ENCODE measurements at regions not wholly inside any gene's neighbourhood (a gene's known extent, or its start where the extent isn't known, plus 50 kb on each side); places are given as distances from the start of the nearest gene placed in this dataset.
"Not testable (repeated sequence)": the region's sequence is repeated elsewhere in the genome, so short reads cannot be mapped to it uniquely, and the experiment has no call there.

DNA sequence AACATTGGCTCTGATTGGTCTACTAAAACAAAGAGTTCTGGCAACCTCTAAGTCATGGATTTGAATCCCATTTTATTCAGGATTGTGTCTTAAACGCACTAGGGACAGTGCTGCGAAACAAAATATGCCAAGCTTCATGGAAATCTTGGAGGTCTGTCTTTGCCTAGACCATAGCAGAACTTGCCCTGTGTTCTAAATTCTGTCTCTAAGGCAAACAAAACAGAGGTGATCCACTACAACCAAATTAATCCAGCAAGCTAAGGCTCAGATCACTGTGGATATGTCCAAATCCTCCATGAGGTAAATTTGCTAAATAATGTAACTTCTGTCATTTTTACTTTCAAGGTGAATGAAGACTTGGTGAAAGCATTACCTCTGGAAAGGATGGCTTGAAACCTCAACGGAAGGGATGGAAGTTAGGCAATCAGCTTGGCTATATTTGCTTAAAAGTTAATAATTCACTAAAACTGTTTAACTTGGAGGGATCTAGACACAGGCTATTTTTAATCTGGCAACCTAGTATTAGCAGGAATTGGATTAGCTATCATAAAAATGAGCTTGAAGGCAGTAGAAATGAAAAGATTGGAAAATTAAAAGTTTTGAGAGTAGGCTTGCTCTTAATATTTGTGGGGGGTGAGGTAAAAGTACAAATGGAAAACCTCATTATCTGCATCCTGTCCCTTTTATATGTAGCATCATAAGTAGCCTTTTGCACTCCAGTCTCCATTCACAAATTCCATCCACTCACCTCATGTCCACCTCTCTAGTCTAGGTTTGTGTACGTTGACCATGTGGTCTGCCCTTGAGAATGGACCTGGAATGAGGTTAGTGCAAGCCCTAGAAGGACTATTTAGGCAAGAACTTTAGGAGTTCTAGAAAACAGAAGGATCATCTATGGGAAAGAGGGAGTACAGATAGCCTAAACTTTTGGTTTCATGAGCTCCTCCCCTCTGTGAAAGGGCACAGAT lies 176.2 kb downstream of the SMC2 start:
- peak; percentile 28 for DNase-seq (ENCODE audit: low spot score)

DNA sequence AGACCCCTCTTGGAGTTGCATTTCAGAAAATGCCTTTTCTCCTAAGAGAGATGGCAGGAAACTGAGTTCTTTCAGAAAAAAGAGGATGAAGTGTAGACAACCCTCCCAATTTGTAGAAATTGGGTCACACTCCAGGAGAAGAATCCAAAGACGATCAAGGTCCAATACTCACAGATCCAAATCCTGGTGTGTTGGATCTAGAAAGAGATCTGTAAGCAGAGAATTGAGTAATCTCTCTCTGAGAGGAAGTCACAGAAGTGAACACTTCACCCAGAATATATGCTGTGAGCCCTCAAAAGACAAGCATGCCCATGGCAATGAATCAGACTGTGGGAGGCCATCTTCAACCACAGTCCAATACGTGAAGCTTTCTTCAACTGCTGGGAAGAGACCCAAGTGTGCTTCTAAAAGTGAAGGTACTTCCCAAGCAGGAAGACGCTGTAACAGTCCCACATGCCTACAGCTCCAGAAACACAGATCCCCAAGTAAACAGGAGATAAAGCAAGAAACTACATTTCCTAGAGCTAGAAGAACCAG lies 182.7 kb downstream of the SMC2 start:
- DNase-seq (ENCODE audit: low spot score) = no peak

DNA sequence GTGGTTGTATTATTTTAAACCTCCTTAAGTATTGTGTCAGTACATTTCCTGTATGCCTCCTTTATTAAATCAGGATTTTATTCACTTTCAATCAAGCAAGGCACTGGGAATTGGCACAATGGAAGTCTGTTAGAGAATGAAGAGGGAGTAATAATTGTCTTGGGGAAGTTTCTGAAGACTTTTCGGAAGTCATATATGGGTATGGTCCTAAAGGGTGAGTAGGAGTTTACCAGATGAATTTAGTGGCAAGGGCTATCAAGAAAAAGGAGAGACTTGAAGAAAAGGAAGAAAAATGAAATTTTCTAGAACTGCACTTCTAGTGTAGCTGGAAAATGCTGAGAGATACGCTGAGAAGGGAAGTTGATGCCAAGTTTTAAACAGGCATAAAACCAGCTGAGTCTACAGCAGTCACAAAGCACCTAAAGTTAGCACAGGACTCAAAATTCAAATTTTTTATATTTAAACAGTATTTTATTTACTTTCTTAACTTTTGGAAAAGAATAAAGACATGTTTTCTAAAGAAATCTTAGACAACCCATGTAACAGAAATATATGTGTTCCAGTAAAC lies 184.9 kb downstream of the SMC2 start:
- no peak for DNase-seq (ENCODE audit: low spot score)

DNA sequence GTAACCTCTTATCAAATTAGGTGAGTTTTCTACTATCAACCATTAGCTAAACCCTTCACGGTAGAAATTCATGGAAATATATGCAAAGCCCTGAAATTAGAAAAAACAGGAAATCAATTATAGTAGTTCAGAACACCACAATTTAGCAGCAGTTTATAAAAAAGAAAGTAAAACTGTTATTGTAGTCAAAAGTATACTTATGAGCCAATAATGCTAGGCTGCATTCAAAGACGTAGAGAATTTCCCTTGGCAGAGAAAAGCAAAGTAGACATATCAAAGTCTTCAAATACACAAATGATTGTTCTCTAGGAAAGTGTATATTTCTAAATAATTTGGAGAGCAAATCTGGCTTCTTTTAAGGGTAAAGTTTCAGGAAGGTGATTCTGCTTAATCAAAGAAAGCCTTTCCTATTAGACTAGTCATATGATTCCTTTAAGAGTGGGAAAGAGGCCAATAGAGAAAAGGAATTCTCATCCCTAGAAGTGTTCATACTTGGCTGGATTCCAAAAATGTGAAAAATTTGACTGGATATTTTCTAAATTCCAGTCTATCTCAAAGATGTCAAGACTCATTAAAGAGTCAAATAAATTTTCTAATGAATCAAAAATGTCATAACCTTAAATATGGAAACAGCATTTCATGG lies 185.5 kb downstream of the SMC2 start:
- DNase-seq (ENCODE audit: low spot score) = no peak

DNA sequence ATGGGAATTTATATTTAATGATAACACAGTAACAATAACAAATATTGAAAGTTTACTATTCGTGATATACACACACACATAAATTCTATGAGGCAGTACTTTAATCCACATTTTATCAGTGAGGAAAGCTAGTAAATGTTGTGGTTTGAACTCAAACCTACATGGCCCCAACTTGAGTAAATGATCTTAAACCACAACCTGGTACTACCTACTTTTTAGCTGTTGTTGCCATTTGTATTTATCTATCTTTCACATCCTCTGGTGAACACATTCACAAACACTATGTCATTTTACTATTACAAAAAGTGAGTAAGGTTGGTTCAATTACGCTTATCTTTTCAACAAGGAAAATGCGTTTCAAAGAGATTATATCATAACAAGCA lies 186.1 kb downstream of the SMC2 start:
- DNase-seq (ENCODE audit: low spot score) = no peak

DNA sequence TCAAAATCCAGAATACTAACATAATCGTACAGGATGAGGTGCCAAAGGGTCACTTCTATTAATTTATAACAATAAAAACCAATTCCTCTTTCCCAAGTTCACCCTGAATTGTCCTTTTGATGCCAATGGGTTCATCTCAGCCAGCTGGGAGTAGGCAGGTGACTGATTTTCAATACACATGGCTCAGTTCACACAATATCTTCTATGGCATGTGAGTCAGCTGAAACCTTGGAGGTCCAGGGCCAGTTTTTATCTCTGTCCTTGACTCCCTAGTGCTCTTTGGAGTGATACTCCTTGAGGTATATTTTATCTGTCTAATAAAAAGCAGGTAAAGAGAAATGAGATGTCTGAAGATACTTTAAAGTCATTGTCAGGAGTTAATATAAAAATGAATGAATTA lies 186.6 kb downstream of the SMC2 start:
- DNase-seq (ENCODE audit: low spot score) = no peak

DNA sequence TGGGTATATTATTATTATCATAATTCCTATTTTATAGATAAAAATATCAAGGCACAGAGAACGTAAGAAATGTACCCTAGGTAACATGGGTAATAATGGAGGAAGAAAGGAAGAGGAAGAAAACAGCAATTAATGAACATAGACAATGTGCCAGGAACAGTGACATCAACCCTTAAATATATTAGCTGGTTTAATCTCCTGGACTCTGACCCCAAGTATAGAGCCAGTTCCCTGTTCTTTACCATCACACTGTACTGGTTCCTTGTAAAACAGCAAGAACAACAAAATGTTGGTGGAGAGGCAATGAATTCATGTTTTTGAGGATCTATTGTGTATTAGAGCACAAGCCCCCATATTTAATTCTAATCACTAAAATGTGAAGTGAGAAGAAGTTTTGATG lies 192.1 kb downstream of the SMC2 start:
- DNase-seq (ENCODE audit: low spot score) = no peak

DNA sequence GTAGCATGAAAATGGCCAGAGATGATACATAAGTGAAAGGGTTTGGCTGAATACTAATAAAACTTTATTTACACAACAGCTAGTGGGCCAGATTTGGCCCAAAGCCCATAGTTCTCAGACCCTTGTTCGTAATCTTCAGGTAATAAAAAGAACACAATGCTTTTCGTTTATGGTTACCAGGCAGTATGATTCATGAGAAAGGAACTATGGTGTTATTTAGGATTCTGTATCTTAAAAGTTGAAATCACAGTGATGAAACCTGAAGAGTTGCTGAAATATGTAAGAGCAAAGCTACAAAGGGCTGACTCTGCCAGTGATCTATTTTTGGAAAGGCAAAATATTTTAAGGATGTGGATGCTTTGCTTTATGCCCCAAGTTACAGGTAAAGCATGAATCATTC lies 192.7 kb downstream of the SMC2 start:
- no peak for DNase-seq (ENCODE audit: low spot score)

DNA sequence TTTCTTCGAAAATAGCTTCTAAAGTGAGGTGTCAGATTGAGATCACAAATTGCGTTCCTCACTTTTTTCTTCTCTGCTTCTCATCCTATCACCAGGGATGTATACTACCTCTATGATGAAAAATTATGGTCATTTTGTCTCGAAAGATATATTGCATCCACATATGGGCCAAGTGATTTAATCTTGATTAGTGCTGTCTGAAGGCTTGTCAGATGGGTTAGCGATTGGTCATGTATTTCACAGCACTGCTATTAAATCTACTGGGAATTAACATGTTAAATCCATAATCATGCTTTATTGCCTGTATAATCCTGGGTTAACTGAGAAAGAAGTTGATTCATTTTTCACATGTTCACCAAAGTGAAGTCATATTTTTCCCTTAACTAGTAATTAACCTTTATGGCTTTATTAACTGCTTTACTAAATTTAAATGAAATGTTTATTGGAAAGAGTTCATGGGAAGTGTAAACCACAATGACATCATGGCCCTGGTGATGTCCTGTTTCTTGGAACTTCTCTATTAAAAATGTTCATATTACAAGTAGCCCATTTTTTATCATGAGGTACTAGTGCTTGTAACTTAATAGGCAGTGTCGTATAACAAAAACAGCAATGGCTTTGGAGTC lies 193.3 kb downstream of the SMC2 start:
- no peak for DNase-seq (ENCODE audit: low spot score)

DNA sequence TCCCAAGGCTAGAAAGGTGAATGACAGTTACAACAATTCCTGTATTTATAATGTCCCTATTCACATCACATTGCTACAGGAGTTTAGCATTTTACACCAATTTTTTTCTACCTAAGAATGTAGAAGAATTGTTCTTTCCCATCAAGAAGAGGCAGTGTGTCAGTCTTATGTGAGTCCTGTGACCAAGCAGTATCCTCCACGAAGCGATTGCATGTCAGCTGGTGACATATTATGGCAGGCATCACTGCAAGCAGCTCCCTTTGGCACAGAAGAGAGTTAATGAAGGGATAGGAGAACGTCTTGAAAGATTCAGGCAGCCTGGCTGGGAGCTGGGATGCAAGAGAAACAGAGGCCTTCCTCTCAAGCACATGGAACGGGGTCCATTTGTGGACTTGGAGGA lies 199.8 kb downstream of the SMC2 start:
- no peak for DNase-seq (ENCODE audit: low spot score)

DNA sequence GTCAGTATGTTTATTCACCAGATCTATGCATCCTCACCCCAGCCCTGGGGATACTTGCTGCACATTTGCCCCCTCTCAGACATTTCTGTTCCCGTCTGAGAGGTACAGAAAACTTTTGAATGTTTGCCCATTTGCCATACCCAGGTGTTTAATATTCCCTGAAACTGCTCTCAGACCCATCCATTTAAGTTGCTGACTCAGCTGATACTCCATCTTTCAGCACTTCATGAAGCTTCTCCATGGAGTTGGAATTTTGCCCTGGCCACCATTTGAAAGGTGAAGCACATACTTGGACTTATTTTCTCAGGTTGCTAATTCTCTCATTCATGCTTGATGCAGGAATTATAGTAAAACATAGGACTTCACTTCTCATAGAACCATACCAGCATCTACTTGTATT lies 203.9 kb upstream of the OR13F1 start:
- no peak for DNase-seq (ENCODE audit: low spot score)

DNA sequence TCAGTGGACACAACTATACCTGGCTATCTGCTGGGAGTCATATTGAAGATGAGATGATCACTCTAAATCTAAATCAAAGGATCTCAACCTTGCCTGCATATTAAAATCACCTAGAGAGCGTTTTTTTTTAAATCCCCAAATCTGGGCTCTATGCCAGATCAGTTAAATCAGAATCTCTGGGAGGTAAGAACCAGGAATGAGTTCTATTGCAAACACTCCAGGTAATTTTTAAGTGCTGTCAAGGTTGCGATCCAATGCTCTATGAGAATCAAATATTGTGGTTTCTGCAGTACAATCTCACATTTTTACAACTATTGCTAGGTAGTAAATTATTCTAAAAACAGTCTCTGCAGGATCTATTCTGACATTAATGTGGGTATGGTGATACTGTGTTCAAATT lies 202.3 kb upstream of the OR13F1 start:
- DNase-seq (ENCODE audit: low spot score) = no peak

DNA sequence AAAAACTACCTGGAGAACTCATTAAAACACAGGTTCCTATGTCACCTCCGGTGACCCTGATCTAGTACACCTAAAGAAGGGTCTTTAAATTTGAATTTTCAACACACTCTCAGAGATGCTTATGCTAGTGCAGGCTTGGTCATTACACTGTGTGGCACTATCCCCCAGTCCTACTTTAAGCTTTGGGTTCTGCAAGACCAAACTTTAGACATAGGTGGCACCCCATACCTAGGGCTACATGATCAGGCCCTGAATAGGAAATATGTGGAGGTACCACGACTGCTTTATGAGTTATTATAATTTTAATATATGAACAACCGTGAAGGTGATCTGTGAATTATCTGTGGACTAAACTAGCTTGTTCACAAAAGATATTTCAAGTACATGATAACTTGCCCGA lies 201.3 kb upstream of the OR13F1 start:
- DNase-seq (ENCODE audit: low spot score) = no peak

DNA sequence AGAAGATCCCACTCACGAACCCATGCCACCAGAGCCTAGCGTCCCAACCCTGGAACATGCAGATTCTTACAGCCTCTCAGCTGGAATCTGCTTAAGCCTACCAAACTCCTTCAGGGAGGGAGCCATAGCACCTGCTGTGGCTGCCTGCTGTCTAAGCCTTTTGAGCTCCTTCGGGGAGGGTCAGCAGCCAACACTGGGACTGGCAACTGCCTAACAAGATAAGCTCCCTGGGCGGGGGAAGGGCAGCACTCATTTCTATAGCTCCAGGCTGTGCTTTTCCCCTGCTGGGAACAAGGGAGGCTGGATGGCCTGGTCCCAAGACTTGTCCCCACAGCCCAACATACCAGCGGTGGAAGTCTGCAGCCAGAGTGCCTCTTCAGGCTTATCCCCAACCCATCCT lies 199.1 kb upstream of the OR13F1 start:
- no peak for DNase-seq (ENCODE audit: low spot score)

DNA sequence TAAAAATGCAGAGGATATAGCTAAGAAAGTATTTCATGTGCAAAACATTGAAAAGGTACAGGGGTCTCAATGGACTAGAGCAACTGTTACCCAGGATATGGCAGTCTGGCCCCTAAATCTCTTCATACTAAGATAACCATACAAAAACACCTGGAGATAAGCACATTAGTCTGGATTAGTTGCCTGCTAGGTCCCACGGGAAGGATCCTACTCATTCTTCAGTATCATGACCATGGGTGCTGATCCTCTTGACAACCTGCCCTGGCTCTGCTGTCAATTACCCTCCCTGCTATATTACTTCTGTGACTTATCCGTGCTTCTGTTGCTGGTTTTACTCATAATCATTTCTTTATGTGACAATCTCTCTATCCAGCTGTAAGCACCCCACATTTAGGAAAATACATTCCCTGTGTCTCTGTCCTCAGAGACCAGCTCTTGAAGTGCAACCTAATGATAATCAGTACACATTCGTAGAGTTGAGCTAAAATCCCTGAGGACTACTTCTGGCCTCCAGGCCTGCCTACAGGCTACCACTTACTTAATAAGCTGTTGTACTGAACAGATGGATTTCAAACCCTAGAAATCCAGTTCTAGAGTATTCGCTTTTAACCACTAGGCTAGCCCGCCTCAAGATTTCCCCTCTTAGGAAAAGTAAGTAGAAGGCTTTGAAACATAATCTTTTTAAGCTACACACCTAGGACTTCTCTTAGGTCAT lies 190.5 kb upstream of the OR13F1 start:
- DNase-seq (ENCODE audit: low spot score) = no peak

DNA sequence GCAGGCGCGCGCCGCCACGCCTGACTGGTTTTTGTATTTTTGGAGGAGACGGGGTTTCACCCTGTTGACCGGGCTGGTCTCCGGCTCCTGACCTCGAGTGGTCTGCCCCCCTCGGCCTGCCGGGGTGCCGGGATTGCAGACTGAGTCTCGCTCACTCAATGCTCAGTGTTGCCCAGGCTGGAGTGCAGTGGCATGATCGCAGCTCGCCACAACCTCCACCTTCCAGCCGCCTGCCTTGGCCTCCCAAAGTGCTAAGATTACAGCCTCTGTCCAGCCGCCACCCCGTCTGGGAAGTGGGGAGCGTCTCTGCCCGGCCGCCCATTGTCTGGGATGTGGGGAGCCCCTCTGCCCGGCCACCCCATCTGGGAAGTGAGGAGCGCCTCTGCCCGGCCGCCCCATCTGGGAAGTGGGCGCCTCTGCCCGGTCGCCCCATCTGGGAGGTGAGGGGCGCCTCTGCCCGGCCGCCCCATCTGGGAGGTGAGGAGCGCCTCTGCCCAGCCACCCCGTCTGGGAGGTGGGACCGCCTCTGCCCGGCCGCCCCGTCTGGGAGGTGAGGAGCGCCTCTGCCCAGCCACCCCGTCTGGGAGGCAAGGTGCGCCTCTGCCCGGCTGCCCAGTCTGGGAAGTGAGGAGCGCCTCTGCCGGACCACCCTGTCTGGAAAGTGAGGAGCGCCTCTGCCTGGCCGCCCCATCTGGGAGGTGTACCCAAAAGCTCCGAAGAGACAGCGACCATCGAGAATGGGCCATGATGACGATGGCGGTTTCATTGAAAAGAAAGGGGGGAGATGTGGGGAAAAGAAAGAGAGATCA lies 187.7 kb upstream of the OR13F1 start:
- not testable (repeated sequence) for DNase-seq (ENCODE audit: low spot score)

DNA sequence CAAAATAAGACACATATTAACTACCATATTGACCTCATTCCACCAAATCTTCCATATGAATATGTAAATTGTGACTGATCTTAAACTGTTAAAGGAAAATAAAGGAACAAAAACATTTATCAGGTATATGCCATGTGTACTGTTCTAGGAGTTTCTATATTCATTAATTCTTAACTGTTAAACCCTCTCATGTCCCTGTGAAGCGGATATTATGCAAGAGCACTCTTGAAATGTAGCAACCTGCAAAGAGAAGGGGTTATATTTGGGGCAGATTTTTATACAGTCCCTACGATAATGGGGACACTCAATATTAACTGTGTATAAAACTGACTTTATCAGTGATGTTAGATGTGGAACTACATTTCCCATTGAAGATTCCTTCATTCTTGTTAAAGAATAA lies 184.9 kb upstream of the OR13F1 start:
- no peak for DNase-seq (ENCODE audit: low spot score)

DNA sequence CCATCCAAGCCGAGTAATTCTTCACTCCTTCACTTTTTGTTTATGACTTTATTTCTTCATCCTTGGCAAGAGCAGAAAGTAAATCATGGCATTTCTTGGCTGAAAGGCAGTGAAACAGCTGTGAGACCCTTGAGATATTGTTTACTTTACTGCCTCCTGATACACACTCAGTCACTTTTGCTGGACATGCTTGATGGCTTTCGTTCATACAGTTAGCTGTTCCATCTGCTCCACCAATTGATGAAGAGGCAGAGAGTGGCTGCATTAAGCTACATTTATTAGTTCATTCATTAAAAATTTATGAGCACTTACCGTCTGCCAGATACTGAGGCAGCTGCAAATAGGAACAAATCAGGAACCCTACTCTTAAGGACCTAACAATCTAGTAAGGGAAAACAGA lies 184.4 kb upstream of the OR13F1 start:
- no peak for DNase-seq (ENCODE audit: low spot score)

DNA sequence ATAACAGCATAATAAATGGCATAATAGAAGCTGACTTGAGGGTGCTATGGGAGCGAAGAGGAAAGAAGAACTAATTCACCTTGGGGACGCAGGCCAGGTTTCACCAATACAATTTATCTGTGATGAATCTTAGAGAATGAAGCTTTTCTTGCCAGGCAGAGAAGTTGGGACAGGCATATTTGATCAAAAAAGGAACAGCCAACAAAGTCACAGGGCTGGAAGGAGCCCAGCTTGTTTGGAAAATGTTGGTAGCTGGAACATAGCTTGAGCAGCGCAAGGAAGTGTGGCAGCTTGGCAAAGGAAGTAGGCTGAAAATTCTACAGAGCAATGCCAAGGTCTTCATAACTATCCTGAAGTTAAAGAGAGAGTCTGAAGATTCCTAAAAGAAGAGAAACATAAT lies 181.5 kb upstream of the OR13F1 start:
- no peak for DNase-seq (ENCODE audit: low spot score)

DNA sequence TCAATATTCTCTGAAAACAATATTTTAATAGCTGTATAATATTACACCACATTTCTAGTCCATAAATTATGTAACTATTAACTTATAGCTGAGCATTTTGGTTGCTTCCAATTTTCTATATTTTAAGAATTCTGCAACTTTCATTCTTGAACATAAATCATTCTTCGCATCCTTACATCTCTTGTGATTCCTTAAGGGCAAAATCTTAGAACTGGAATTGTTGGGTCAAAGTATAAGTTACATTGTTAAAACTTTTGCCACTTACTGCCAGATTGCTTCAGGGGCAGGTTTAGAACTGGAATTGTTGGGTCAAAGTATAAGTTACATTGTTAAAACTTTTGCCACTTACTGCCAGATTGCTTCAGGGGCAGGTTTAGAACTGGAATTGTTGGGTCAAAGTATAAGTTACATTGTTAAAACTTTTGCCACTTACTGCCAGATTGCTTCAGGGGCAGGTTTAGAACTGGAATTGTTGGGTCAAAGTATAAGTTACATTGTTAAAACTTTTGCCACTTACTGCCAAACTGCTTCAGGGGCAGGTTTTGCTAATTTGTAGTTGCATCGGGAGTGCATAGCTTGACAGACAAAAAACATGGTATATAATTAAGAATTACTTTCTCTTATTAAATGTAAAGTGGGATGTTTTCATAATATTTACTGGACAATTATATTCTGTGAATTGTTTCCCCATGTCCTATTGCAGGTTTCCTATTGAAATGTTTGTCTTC lies 179.9 kb upstream of the OR13F1 start:
- DNase-seq (ENCODE audit: low spot score) = not testable (repeated sequence)

Measured in HuH-7.5 (cell line).